ENCODE measurements at regions not wholly inside any gene's neighbourhood (a gene's known extent, or its start where the extent isn't known, plus 50 kb on each side); places are given as distances from the start of the nearest gene placed in this dataset.

DNA sequence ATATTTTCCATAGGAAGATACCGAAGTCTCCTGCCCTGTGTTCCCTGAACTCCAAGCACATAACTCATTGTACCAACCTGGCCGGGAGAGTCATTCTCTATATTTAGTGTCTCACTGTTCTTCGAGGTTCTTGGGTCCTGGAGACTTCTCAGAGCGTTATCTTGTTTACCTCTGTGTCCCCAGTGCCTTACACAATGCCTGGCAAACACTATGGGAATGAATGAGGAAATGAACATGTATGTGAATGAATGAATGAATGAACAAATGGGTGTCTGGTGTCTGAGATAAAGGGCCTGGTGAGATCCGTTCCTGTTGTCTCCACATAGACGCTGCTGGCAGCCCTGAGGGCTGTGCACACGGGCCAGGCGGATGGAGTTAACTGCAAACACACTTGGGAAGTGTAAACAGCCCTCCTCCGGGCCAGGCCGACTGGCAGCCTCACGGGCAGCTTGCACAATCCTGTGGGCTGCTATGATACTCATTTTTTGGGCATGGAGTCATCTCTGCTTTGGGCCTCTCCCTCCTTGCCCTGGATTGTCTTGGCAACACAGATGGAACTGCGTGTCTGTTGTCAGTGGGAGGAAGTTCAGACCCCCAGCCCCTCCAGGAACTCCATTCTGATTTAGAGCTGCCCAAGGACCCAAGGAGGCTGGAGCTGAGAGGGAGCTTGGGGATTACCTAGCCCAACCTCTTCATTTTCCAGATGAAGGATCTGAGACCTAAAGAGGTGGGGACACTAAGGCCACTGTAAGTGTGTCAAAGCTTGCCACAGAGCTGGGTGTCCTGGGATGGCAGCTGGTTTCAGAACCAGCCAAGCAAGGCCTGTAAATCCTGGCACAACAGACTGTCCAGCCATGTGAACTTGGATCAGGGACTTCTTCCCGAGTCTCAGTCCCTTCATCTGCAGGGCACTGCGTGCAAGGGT lies 124.4 kb downstream of the INHBB start (continued):
- TF ChIP-seq NR2F6 (IDR thresholded peaks at IDR 0.05) (peak; percentile 57; the same call in 1 of the 2 replicates), NR2F6 (CRISPR knock-in tag; IDR thresholded peaks at IDR 0.05) (peak; percentile 88), NR2F1 (CRISPR knock-in tag; IDR thresholded peaks at IDR 0.05) (peak in 1 of 2 experiments; percentile 8; a peak in 1 of 4 replicates), KDM3A (CRISPR knock-in tag; IDR thresholded peaks at IDR 0.05; ENCODE audit: low read depth) (peak; percentile 88), KAT2B (IDR thresholded peaks at IDR 0.05; ENCODE audit: borderline replicate concordance, low read depth, low read length) (no peak), NCOR1 (IDR thresholded peaks at IDR 0.05; ENCODE audit: borderline replicate concordance, low read length) (no peak), NBN (conservative IDR thresholded peaks at IDR 0.05) (no peak), NONO (IDR thresholded peaks at IDR 0.05) (no peak), NONO (CRISPR knock-in tag; conservative IDR thresholded peaks at IDR 0.05) (peak; percentile 76), HNF4G (IDR thresholded peaks at IDR 0.05; ENCODE audit: borderline replicate concordance, low read depth, low read length) (peak; percentile 21; the same call in 1 of the 2 replicates), HNF4G (CRISPR knock-in tag; IDR thresholded peaks at IDR 0.05; ENCODE audit: borderline replicate concordance, low read depth) (0 out of 2 replicates have a peak, but pooled peaks have one; percentile 47), NR2C2 (CRISPR knock-in tag; IDR thresholded peaks at IDR 0.05; ENCODE audit: borderline replicate concordance) (peak; percentile 70; the same call in 1 of the 2 replicates), ZNF850 (CRISPR knock-in tag; conservative IDR thresholded peaks at IDR 0.05) (0 out of 2 replicates have a peak, but pooled peaks have one; percentile 42), ELF3 (CRISPR knock-in tag; IDR thresholded peaks at IDR 0.05) (peak; percentile 80; the same call in 1 of the 2 replicates), CENPT (CRISPR knock-in tag; IDR thresholded peaks at IDR 0.05; ENCODE audit: low read depth) (no peak), ZFP90 (CRISPR knock-in tag; IDR thresholded peaks at IDR 0.05; ENCODE audit: borderline replicate concordance) (peak; percentile 92; the same call in 1 of the 2 replicates), EP300 (IDR thresholded peaks at IDR 0.05; ENCODE audit: low read depth in 2 of 2, low read length in 2 of 2) (peak in 1 of 2 experiments; percentile 85; a peak in 3 of 4 replicates), EP300 (CRISPR knock-in tag; IDR thresholded peaks at IDR 0.05; ENCODE audit: borderline replicate concordance) (peak; percentile 92; the same call in 1 of the 2 replicates), ZFP36L1 (CRISPR knock-in tag; IDR thresholded peaks at IDR 0.05) (no peak), PLRG1 (conservative IDR thresholded peaks at IDR 0.05) (no peak)
- TF ChIP-seq, protein P1, sequence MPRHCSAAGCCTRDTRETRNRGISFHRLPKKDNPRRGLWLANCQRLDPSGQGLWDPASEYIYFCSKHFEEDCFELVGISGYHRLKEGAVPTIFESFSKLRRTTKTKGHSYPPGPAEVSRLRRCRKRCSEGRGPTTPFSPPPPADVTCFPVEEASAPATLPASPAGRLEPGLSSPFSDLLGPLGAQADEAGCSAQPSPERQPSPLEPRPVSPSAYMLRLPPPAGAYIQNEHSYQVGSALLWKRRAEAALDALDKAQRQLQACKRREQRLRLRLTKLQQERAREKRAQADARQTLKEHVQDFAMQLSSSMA (CRISPR knock-in tag; IDR thresholded peaks at IDR 0.05), result no peak
- TF ChIP-seq, protein P2, sequence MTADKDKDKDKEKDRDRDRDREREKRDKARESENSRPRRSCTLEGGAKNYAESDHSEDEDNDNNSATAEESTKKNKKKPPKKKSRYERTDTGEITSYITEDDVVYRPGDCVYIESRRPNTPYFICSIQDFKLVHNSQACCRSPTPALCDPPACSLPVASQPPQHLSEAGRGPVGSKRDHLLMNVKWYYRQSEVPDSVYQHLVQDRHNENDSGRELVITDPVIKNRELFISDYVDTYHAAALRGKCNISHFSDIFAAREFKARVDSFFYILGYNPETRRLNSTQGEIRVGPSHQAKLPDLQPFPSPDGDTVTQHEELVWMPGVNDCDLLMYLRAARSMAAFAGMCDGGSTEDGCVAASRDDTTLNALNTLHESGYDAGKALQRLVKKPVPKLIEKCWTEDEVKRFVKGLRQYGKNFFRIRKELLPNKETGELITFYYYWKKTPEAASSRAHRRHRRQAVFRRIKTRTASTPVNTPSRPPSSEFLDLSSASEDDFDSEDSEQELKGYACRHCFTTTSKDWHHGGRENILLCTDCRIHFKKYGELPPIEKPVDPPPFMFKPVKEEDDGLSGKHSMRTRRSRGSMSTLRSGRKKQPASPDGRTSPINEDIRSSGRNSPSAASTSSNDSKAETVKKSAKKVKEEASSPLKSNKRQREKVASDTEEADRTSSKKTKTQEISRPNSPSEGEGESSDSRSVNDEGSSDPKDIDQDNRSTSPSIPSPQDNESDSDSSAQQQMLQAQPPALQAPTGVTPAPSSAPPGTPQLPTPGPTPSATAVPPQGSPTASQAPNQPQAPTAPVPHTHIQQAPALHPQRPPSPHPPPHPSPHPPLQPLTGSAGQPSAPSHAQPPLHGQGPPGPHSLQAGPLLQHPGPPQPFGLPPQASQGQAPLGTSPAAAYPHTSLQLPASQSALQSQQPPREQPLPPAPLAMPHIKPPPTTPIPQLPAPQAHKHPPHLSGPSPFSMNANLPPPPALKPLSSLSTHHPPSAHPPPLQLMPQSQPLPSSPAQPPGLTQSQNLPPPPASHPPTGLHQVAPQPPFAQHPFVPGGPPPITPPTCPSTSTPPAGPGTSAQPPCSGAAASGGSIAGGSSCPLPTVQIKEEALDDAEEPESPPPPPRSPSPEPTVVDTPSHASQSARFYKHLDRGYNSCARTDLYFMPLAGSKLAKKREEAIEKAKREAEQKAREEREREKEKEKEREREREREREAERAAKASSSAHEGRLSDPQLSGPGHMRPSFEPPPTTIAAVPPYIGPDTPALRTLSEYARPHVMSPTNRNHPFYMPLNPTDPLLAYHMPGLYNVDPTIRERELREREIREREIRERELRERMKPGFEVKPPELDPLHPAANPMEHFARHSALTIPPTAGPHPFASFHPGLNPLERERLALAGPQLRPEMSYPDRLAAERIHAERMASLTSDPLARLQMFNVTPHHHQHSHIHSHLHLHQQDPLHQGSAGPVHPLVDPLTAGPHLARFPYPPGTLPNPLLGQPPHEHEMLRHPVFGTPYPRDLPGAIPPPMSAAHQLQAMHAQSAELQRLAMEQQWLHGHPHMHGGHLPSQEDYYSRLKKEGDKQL (CRISPR knock-in tag; IDR thresholded peaks at IDR 0.05; ENCODE audit: low read depth), result peak; percentile 84
- TF ChIP-seq, protein P3, sequence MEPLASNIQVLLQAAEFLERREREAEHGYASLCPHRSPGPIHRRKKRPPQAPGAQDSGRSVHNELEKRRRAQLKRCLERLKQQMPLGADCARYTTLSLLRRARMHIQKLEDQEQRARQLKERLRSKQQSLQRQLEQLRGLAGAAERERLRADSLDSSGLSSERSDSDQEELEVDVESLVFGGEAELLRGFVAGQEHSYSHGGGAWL (CRISPR knock-in tag; IDR thresholded peaks at IDR 0.05), result peak; percentile 74; the same call in 1 of the 2 replicates
